ENCODE measurements at regions not wholly inside any gene's neighbourhood (a gene's known extent, or its start where the extent isn't known, plus 50 kb on each side); places are given as distances from the start of the nearest gene placed in this dataset.

- peak; percentile 58 for DNase-seq (ENCODE audit: low read depth)
These were observed 156.2 kb downstream of the MELK start for GRCh38 chr9:36728651-36729520.

GRCh38 chr9:36729906-36730305 lies 157.2 kb downstream of the MELK start:
- peak; percentile 22 for DNase-seq (ENCODE audit: low read depth)

GRCh38 chr9:36730414-36730813 lies 157.7 kb downstream of the MELK start:
- DNase-seq (ENCODE audit: low read depth): no peak

DNA sequence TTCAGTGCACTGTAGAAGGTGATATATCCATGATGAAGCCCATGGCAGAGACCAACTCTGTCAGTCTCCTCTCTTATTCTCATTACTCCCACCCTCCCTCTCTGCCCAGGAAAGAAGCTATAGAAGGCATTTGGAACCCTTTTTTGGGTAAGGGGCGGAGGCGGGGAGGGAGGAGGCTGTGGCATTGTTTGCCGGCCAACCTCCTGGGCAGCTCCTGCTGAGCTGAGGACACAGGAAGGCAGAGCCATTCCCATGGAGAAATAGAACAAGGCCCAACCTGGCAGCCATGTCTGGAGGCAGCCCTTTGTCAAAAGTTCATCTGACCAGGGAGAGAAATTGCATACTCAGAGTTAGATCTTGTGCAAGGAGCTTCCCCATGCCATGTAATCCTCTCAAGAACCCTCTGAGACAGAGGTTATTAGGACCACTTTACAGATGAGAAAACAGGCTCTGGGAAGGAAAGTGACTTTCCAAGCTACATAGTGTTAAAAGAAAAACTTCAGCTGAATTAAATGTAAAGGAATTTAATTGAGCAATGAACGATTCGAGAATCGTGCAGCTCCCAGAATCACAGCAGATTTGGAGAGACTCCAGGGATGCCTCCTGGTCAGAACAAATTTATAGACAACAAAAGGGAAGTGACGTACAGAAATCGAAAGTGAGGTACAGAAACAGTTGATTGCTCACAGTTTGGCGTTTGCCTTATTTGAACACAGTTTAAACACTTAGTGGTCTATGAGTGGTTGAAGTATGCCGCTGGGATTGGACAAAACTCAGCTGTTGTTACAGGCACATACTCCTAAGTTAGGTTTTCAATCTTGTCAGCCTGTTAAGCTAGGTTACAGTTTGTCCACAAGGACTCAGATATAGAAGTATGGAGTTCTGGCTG lies 158.6 kb downstream of the MELK start:
- peak; percentile 62 for DNase-seq (ENCODE audit: low read depth)

DNA sequence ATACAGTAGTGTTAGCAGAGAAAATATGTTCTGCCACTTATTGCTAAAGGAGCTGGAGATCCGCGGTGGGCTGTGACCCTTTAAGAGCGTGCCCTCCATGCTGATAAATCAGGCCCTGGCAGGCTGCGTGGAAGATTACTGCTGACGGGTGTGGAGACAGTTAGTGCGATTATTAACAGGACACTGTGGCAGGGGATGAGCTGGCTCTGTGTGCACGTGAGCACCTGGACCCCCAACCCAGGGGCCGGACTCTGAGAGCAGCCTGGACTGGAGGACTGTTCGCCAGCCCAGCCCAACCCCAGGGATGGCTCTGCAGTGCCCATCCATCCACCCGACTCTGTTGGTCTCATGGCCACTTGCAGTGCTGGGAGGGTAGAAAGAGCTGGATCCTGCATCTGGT lies 162.0 kb downstream of the MELK start:
- no peak for DNase-seq (ENCODE audit: low read depth)

GRCh38 chr9:36736648-36737047 lies 164.0 kb downstream of the MELK start:
- no peak for DNase-seq (ENCODE audit: low read depth)

DNA sequence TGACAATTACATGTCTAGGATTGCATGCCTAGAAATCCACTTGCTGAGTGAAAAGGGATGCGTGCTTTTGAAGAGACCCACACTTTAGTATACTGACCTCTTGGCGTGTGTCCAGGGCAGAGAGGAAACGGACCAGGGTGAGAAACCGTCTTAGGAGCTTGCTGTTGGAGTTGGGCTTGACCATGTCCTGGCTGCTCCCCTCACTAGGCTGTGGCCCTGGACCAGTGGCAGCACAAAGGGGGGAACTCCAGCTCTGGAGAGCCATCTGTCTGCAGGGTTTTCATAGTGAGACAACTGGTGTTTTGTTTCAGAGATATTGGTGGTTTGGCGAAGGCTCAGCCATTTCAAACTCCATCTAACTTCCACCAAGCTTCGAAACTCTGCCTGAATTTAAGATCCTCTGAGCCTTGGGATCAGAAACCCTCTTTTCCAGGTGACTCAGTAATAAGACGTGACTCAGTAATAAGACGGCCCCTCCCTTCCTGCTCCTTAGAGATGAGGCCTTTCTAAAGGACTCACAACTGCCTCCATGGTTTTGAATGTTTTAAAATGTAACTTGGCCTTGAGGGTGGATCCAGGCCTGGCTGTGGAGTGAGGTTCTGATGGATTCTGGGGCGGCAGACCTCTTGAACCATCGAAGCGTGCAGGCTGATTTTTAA lies 165.8 kb downstream of the MELK start:
- DNase-seq (ENCODE audit: low read depth): peak; percentile 47

DNA sequence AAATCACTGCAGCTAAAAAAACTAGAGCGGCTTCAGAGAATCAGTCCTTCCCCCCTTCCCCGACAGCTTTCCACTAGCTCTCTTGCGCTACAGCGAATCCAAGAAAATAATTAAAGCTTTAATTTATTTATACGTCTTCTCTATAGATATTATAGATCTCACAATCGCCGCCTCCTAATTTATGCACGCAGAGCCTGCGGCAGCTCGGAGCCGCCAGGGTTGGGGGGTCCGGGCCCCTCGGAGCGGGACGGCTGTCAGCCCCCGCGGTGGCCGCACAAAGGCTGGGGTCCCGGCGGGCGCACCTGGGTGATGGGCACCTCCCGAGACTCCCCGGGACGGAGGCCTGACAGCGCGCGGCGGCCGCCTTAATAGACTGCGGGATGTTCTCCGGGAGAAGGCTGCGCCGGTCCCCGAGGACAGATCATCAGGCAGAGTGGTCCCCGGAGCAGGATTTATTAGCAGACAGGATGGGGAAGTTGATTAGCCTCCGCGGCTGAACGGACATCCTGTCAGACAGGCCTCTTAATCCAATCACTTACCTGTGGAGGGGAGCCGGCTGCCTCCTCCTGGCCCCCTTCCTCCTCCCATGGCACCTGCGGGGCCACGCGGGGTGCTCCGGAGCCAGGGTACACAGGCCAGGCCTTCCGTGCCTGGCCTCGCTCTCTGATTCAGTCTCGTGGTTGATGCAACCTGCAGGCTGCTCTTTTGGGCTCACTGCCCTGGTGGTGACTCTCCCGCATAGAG lies 166.8 kb downstream of the MELK start:
- no peak for DNase-seq (ENCODE audit: low read depth)

DNA sequence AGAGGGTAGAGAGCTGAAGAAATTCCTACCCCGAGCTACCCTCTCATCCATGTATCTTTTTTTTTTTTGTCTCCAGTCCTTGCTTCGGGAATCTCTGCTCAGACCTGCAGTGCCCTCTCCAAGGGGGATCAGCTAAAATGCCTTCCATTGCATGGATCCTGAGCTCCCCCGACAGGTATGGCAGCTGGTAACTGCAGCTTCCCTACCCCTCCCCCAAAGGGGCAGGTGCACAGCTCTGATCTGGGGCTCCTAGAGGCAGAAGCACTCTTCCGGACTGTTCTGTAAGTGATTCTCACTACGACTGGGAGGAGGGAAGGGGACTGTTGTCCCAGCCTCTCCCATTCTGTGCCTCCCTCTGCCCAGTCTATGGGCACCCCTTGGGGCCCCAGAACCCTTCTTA lies 169.6 kb downstream of the MELK start:
- DNase-seq (ENCODE audit: low read depth): no peak

- DNase-seq (ENCODE audit: low read depth): peak; percentile 44
These were observed 172.0 kb downstream of the MELK start for GRCh38 chr9:36744678-36745077.

DNA sequence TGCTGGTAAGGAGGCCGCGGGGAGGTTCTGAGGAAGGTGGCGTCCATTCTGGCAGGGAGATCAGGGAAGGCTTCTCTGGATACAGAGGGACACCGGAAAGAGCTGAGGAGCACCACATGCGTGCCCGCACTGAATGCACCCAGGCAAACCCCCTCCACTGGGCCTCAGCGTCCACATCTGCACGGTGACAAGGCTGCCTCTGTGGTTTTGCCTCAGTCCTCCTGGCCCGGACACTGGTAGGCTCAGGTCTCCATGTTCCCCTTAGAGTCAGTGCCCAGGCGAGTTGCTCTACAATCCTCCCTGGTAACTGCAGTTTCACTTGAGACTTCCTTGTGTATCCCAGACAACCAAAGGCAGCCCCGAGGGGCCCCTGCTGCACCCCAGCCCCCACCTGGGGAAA lies 173.3 kb downstream of the MELK start:
- no peak for DNase-seq (ENCODE audit: low read depth)

DNA sequence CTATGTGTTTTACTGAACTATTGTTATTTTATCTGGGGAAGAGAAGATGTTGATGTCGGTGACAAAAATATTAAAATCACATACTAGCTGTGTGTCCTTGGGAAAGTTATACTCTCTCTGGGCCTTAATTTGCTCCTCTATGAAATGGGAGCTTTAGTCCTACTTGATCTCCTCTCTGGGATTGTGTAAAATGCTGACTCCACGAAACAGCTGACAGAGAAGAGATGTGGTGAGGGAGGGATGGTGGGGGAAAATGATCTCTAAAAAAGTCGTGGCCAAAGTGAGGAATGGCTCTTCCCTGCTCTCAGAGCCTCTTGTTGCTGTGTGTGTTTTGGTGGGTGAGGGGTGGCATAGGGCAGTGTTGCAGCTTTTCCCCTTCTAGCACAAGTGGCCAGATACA lies 173.7 kb downstream of the MELK start:
- no peak for DNase-seq (ENCODE audit: low read depth)

GRCh38 chr9:36748322-36748899 lies 175.7 kb downstream of the MELK start:
- DNase-seq (ENCODE audit: low read depth): peak; percentile 39

- DNase-seq (ENCODE audit: low read depth): no peak
These were observed 176.8 kb downstream of the MELK start for GRCh38 chr9:36749461-36749860.

GRCh38 chr9:36750630-36751029 lies 177.9 kb downstream of the MELK start:
- no peak for DNase-seq (ENCODE audit: low read depth)

GRCh38 chr9:36755019-36755418 lies 182.3 kb downstream of the MELK start:
- no peak for DNase-seq (ENCODE audit: low read depth)

- no peak for DNase-seq (ENCODE audit: low read depth)
These were observed 186.4 kb downstream of the MELK start for GRCh38 chr9:36759141-36759540.

DNA sequence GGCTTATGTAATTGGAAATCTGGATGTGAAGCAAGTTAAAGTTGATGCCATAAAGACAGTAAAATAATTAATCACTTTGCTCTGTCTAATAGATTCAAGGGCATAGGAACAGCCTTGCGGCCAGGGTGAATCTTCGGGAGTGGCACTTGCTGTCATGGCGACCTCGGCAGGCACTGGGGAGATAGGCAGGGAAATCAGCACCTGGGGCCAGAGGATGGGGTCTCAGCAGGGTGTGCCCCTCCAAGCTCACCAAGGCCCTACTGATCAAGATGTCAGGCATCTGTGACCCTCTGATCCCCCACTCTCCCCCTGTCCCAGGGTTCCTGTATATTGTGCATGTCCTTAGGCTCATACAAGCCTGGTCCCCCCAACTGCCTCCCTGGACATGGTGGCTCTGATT lies 187.3 kb downstream of the MELK start:
- no peak for DNase-seq (ENCODE audit: low read depth)

- no peak for DNase-seq (ENCODE audit: low read depth)
These were observed 188.1 kb downstream of the MELK start for GRCh38 chr9:36760667-36761420.

GRCh38 chr9:36762958-36763357 lies 190.3 kb downstream of the MELK start:
- DNase-seq (ENCODE audit: low read depth): no peak

- no peak for DNase-seq (ENCODE audit: low read depth)
These were observed 191.1 kb downstream of the MELK start for GRCh38 chr9:36763778-36764177.
